ENCODE measurements at regions not wholly inside any gene's neighbourhood (a gene's known extent, or its start where the extent isn't known, plus 50 kb on each side); places are given as distances from the start of the nearest gene placed in this dataset.
"Not testable (repeated sequence)": the region's sequence is repeated elsewhere in the genome, so short reads cannot be mapped to it uniquely, and the experiment has no call there.

DNA sequence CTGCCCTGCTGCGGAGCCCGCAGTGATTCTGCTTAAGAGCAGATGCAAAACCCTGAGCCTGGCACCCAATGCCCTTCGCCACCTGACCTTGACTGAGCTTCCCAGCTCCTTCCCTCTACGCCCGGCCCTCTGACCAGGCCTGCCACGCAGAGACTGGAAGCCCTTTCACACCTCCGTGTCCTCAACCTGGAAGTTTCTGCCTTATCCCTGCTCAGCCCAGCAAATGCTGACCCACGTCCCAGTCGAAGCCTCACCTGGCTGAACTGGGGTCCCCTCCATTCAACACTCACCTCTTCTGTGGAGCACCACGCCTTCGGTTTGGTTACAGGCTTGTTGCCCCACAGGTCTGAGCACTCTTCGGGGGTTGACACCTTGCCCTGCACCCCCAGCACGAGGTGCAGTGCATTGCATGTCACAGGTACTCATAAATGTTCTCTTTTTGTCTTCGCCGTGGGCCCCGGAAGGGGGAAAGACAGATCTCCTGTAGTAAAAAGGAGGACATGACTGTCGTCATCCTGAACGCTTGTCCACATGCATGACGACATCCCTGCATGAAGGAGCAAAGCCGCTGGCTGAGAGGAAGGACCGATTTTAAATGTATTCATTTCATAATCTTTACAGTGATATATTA, 153.6 kb upstream of the TNRC6C start:
- no peak overlapping the region for H3K4me3 Mint-ChIP-seq
- peaks cover 2% of the 10 kb centered on the region for H3K36me3 Mint-ChIP-seq
- peaks cover 20% of the 10 kb centered on the region for H3K27me3 Mint-ChIP-seq
- H3K27ac Mint-ChIP-seq: peak overlapping the region in 2 of 3 donors; percentile 35 to 89
- peaks cover 0 to 1% (median 0%) of the 10 kb centered on the region in 3 donors for H3K4me1 Mint-ChIP-seq
- no peaks in the 10 kb centered on the region for H3K9me3 Mint-ChIP-seq

DNA sequence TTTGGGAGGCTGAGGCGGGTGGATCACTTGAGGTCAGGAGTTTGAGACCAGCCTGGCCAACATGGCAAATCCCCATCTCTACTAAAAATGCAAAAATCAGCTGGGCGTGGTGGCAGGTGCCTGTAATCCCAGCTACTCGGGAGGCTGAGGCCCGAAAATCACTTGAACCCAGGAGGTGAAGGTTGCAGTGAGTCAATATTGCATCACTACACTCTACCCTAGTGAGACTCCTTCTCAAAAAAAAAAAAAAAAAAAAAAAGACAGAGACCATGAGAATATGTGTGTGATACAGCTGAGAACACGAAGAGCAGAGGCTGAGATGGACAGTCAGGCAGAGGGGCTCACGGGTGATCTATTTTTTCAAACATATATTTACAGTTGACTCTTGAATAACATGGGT, 152.5 kb upstream of the TNRC6C start:
- H3K27ac Mint-ChIP-seq, H3K4me1 Mint-ChIP-seq, H3K4me3 Mint-ChIP-seq, H3K36me3 Mint-ChIP-seq, H3K9me3 Mint-ChIP-seq: not testable (repeated sequence)
- H3K27me3 Mint-ChIP-seq: peaks cover 16% of the 10 kb centered on the region

DNA sequence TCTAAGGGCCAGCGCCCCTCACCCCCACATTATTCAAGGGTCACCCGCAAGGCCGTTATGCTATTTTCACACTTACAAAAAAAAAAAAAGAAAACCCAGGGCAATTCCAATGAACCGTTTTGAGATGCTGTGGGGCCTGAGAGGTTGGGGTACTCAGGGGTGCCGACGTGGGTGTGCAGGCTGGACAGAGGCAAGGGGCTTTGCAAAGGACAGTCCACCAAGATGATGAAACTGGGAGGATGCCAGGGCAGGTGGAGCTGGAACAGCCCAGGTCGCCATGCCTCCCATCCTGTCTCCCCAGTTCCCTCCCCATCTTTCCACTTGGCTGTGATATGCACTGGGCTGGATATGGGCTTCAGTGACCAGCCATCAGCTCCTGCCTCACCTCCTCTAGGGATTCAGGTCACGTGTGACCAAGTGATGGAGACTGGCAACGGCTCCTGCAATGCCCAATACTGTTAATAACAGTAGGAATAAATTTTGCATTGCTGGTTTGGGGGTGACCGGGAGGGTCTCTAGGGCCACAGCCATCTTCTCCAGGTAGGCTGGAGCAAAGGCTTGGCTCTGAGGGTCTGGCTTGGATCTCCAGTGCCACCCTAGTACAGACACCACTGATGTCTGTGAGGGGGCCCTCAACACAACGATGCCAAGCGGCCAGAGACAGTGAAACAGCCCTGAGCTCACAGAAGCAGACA, 151.3 kb upstream of the TNRC6C start:
- Mint-ChIP-seq H3K4me1 (peaks cover 0 to 1% (median 0%) of the 10 kb centered on the region in 3 donors), H3K27ac (peak overlapping the region in 2 of 3 donors; percentile 3 to 48), H3K9me3 (no peaks in the 10 kb centered on the region), H3K36me3 (no peaks in the 10 kb centered on the region), H3K4me3 (no peak overlapping the region), H3K27me3 (peaks cover 10% of the 10 kb centered on the region)

DNA sequence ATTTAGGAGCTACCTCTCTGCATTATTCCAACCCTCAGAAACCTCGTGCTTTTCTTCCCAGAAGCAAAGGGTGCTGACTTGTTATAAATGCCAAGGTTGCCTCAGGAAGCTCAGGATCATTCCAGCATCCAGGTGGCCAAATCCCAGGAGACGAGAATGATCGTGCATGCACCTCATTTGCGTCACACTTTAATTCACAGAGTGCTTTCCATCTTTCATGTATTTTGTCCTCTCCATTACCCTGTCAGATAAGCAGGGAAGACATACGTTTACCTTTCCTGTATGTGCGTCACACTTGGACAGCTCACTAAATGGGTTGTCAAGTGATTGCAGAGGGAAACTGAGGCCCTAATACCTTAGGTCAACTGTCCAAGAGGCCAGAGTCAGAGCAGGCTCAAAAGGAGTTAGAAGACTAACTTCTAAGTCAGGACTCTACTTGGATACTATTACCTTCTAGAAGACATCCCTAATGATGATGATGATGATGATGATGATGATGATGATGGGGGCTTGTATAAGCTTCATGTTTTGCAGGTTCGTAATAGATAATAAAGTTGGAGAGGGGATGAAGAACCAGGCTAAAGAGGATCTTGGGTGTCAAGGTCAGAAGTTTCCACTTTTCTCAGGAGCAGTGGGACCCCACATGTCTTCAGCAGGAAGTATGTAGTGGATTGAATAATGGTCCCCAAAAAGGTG, 150.6 kb upstream of the TNRC6C start:
- Mint-ChIP-seq H3K4me1 (peaks cover 0 to under 1% (median 0%) of the 10 kb centered on the region in 3 donors), H3K27ac (no peak overlapping the region), H3K4me3 (no peak overlapping the region), H3K27me3 (peaks cover 8% of the 10 kb centered on the region), H3K36me3 (no peaks in the 10 kb centered on the region), H3K9me3 (no peaks in the 10 kb centered on the region)

DNA sequence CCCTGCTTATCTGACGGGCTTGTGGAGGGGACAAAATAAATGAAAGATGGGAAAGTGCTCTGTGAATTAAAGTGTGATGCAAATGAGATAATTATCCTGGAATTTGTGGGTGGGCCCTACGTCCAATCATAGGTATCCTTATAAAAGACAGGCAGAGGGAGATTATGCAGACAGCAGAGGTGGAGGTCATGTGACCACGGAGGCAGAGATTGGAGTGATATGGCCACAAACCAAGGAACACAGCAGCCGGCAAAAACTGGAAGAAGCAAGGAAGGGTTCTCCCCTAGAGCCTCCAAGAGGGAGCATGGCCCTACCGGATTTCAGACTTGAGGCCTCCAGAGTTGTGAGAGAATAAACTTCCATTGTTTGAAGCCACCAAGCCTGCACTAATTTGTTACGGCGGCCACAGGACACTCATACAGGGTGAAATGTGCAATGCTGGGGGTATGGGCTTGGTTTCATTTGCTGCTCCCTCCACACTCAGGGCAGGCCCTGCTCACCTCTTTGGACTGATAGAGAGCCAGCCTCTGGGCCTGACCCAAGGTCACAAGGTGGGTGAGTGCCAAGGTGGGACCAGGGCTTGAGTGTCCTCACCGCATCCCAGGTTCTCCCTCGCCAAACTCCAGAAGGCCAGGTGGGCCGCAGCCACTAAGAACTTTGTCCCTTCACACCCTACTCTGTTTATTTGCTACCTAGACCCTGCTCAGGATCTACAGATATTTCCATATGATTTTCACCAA, 149.6 kb upstream of the TNRC6C start:
- Mint-ChIP-seq H3K4me3 (peak overlapping the region in 1 of 4 donors; percentile 18), H3K27ac (peak overlapping the region in 1 of 3 donors; percentile 85), H3K9me3 (no peaks in the 10 kb centered on the region), H3K36me3 (no peaks in the 10 kb centered on the region), H3K4me1 (no peaks in the 10 kb centered on the region), H3K27me3 (peaks cover 10% of the 10 kb centered on the region)

DNA sequence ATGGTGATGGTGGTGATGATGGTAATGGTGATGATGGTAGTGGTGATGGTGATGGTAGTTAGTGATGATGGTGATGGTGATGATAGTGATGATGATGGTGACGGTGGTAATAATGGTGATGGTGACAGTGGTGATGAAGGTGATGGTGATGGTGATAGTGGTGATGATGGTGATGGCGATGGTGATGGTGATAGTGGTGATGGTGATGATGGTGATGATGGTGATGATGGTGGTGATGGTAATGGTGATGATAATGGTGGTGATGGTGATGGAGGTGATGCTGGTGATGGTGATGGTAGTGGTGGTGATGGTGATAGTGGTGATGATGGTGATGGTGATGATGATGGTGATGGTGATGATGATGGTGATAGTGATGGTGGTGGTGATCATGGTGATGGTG, 148.7 kb upstream of the TNRC6C start:
- H3K27ac Mint-ChIP-seq: no peak overlapping the region
- H3K9me3 Mint-ChIP-seq: no peaks in the 10 kb centered on the region
- no peaks in the 10 kb centered on the region for H3K4me1 Mint-ChIP-seq
- H3K36me3 Mint-ChIP-seq: no peaks in the 10 kb centered on the region
- no peak overlapping the region for H3K4me3 Mint-ChIP-seq
- peaks cover 11% of the 10 kb centered on the region for H3K27me3 Mint-ChIP-seq

DNA sequence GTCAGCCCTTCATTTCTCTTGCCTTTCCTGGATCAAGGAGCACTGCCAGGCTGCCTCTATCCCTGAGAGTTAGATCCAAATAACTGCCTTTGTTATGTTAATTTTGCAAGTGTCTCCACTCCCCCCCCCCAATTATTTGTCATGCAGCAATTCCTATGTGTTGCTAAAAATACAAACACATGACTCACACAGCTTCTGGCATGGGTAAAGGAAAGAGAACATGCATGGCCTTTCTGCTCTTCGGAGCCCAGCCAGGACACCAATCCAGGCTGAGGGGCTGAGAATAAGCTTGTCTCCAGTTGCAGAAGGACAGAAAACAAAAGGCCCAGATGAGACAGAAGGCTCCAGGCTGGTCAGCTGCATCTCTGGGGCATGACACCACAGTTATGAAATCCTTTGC, 148.0 kb upstream of the TNRC6C start:
- Mint-ChIP-seq H3K9me3 (no peaks in the 10 kb centered on the region), H3K36me3 (no peaks in the 10 kb centered on the region), H3K27me3 (peaks cover 9% of the 10 kb centered on the region), H3K4me1 (no peaks in the 10 kb centered on the region), H3K27ac (no peak overlapping the region), H3K4me3 (no peak overlapping the region)

DNA sequence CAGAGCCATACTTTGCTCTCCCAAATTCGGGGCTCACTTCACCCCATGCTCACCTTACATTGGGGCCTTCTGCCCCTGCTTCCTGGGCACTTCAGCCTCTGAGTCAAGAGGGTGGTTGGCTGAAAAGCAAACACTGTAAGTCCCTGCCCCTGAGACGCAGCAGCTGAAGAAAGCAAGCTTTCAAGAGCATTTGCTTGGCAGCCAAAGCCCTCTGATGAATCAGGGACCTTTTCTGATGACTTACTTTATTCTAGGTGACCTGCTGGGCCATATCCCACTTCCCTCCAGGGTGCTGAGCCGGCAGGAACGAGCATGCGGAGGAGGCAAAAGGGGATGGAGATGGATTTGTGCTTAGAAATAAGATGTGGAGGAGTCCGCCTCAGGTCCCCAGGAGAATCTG, 147.0 kb upstream of the TNRC6C start:
- no peak overlapping the region for H3K27ac Mint-ChIP-seq
- no peak overlapping the region for H3K4me3 Mint-ChIP-seq
- H3K36me3 Mint-ChIP-seq: no peaks in the 10 kb centered on the region

DNA sequence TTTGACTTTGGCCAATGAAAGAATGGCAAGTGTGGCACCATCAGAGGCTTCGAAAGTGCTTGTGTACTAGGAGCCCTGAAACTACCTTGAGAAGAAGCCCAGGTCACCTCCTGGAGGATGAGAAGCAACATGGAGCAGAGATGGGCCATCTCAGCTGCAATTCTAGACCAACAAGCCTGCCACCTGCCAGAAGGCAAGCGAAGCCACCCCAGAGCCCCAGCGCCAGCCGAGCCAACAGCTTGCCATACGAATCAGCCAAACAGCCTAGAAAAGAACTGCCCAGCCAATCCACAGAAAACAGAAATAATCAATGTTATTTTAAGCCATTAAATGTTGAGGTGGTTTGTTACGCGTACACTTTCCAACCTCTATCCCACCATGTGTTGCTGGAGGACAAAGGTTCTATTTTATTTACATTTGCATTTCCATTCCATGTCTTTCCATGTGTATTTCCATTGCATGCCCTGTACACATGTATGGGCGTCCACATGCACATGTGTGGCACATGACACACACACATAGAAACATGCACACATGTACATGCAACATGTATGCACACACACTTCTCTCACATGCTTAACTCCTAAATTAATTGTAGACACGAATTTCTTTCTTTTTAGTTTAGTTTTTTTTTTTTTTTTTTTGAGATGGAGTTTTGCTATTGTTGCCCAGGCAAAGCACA, 144.3 kb upstream of the TNRC6C start:
- Mint-ChIP-seq H3K4me3 (no peak overlapping the region), H3K27ac (no peak overlapping the region), H3K36me3 (no peaks in the 10 kb centered on the region), H3K9me3 (no peaks in the 10 kb centered on the region), H3K27me3 (peaks cover 7% of the 10 kb centered on the region), H3K4me1 (no peaks in the 10 kb centered on the region)

More for the DNA sequence above, 147.0 kb upstream of the TNRC6C start:
- H3K27me3 Mint-ChIP-seq: peaks cover 11% of the 10 kb centered on the region
- no peaks in the 10 kb centered on the region for H3K4me1 Mint-ChIP-seq
- no peaks in the 10 kb centered on the region for H3K9me3 Mint-ChIP-seq

DNA sequence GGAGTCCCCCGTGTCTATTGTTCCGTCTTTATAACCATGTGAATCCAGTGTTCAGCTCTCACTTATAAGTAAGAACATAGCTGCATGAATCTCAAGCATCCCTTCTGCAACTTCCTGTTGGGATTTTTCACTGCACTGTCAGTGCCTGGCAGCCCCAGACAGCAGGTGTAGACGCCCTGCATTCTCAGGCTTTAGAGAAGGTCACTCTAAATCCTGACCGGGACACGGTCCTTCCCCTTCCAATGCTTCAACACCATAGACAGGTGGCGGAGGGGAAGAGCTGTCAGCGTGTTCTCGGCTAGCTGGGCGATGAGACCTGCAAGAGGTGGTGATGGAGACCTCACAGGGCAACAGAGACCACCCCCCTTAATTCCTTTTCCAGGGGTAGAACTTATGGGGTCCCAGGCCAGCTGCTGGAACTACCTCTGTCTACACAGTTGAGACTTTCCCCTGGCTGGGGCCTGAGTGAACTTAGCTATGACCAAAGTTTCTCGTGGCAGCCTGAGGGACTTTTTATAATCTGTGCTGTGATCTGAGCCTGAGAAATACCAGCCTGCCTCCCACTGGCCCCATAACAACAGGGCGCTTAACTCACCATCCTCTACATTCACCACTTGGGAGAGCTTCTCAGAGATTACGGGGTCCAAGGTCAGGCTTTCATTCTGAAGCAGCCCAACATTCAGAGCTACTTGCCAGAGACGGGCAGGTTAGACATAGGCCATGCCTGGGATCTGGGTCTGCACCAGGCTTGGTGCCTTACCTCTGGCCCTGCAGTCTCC, 143.2 kb upstream of the TNRC6C start:
- no peak overlapping the region for H3K27ac Mint-ChIP-seq
- peaks cover 0 to 2% (median 0%) of the 10 kb centered on the region in 3 donors for H3K4me1 Mint-ChIP-seq
- no peaks in the 10 kb centered on the region for H3K36me3 Mint-ChIP-seq
- H3K27me3 Mint-ChIP-seq: peaks cover 8% of the 10 kb centered on the region
- H3K9me3 Mint-ChIP-seq: no peaks in the 10 kb centered on the region
- no peak overlapping the region for H3K4me3 Mint-ChIP-seq

DNA sequence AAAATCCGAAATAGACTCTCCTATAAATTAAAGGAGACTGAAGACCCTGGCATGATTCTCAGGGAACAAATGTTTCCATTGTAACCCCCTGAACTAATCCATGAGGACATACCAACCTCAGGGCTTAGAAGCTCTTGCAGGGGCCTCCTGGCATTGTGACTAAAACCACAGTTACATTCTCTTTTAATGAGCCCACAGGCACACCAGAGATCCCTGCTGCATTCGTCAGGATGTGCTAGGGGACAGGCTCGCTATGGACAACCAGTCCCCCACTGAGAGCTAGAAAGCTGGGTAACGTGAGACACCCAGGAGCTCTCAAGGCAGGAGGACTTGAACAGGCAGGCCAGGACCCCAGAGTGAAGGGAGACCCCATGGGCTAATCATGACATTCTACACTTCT, 140.6 kb upstream of the TNRC6C start:
- H3K27me3 Mint-ChIP-seq: peaks cover 18% of the 10 kb centered on the region
- peaks cover 0 to 2% (median 1%) of the 10 kb centered on the region in 3 donors for H3K4me1 Mint-ChIP-seq
- no peaks in the 10 kb centered on the region for H3K9me3 Mint-ChIP-seq
- no peaks in the 10 kb centered on the region for H3K36me3 Mint-ChIP-seq
- H3K4me3 Mint-ChIP-seq: no peak overlapping the region
- no peak overlapping the region for H3K27ac Mint-ChIP-seq

DNA sequence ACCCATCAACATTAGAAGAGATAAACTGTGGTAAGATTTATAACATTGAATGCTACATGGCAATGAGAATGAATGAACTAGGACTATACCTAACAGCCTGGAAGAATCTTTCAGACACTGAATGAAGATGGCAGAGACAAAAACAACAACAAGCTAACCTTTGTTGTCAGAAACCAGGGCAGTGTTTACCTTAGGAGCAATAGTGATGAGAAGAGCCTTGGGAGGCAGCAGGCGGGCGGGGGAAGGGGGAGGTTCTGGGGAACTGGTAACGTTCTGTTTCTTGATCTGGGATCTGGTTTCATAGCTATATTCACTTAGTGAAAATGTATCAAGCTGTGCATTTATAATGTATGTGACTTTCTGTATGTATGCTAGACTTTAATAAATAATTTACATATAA, 139.0 kb upstream of the TNRC6C start:
- H3K9me3 Mint-ChIP-seq: peaks cover 0 to 2% (median 0%) of the 10 kb centered on the region in 3 donors
- H3K4me3 Mint-ChIP-seq: no peak overlapping the region
- H3K36me3 Mint-ChIP-seq: no peaks in the 10 kb centered on the region
- no peak overlapping the region for H3K27ac Mint-ChIP-seq
- H3K4me1 Mint-ChIP-seq: peaks cover 0 to 2% (median 1%) of the 10 kb centered on the region in 3 donors
- H3K27me3 Mint-ChIP-seq: peaks cover 17% of the 10 kb centered on the region

DNA sequence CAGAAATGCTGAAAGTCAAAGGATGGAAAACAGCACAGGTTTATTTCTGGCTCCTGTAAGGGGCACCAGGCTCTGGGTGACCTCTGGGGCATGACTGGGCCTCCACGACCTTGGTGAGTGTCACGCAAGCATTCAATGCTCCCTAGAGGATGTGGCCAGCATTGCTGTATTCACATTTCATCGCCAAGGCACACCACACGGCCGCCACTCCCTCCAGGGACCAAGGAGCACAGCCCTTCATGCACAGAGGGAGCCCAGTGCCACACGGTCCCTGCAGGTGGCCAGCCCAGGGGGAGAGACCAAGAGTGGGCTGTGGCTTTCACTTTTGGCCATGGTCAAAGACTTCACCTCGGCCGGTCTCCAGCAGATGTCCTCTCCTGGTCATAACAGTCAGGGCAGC, 137.4 kb upstream of the TNRC6C start:
- Mint-ChIP-seq H3K27ac (no peak overlapping the region), H3K27me3 (peaks cover 15% of the 10 kb centered on the region), H3K4me1 (peaks cover 0 to 2% (median 1%) of the 10 kb centered on the region in 3 donors), H3K36me3 (no peaks in the 10 kb centered on the region), H3K4me3 (no peak overlapping the region), H3K9me3 (peaks cover 0 to 2% (median 0%) of the 10 kb centered on the region in 3 donors)

Measured in IgD-negative memory B cell (primary cell).